Neural progenitor cell (in vitro differentiated cells): ENCODE measurements at regions not wholly inside any gene's neighbourhood (a gene's known extent, or its start where the extent isn't known, plus 50 kb on each side); places are given as distances from the start of the nearest gene placed in this dataset.

Experiments
- DNase-seq: peaks from one replicate; pipeline ENCODE4 v3.0.0-alpha.2; 2016; ENCODE audit warnings: low spot score
- H2AFZ ChIP-seq: fragments of 200-600 bp; sonication (generic); replicated peaks from 2 replicates; pipeline ENCODE4 v1.6.1; 2016; ENCODE audit warnings: antibody characterized with exemption
- H3F3A ChIP-seq: fragments of 200-600 bp; sonication (generic); 2 replicates; pipeline ENCODE4 v1.6.1; 2016; ENCODE audit warnings: antibody characterized with exemption, low read depth
- H3K27ac ChIP-seq: fragments of 200-600 bp; sonication (generic); 2 replicates; pipeline ENCODE4 v1.5.1; 2016; ENCODE audit warnings: mild to moderate bottlenecking
- H3K27me3 ChIP-seq: fragments of 200-600 bp; sonication (generic); 2 replicates; pipeline ENCODE4 v1.6.1; 2016; ENCODE audit warnings: mild to moderate bottlenecking, moderate library complexity
- H3K36me3 ChIP-seq: fragments of 200-600 bp; sonication (generic); 2 replicates; pipeline ENCODE4 v1.5.1; 2016
- H3K4me1 ChIP-seq: fragments of 200-600 bp; sonication (generic); 2 replicates; pipeline ENCODE4 v1.6.1; 2016; ENCODE audit warnings: mixed run types
- H3K4me2 ChIP-seq: fragments of 200-600 bp; sonication (generic); 2 replicates; pipeline ENCODE4 v1.6.1; 2016
- H3K4me3 ChIP-seq: fragments of 200-600 bp; sonication (generic); 2 replicates; pipeline ENCODE4 v1.5.1; 2016
- H3K79me2 ChIP-seq: fragments of 200-600 bp; sonication (generic); 2 replicates; pipeline ENCODE4 v1.6.1; 2016; ENCODE audit warnings: low read depth
- H3K9ac ChIP-seq: fragments of 200-600 bp; sonication (generic); 2 replicates; pipeline ENCODE4 v1.6.1; 2016
- H3K9me3 ChIP-seq: fragments of 200-600 bp; sonication (generic); 2 replicates; pipeline ENCODE4 v1.5.1; 2016; ENCODE audit warnings: low read depth
- H4K20me1 ChIP-seq: fragments of 200-600 bp; sonication (generic); 2 replicates; pipeline ENCODE4 v1.6.1; 2016; ENCODE audit warnings: low read depth
- H3K27ac Mint-ChIP-seq: 3 replicates; pipeline ENCODE4 v1.8.0; 2021; ENCODE audit warnings: mixed read lengths
- H3K27me3 Mint-ChIP-seq: 2 replicates; pipeline ENCODE4 v1.8.0; 2022; ENCODE audit warnings: low read depth, mild to moderate bottlenecking, inconsistent platforms, moderate library complexity, mixed read lengths; ENCODE audit not compliant: insufficient read depth
- H3K36me3 Mint-ChIP-seq: 3 replicates; pipeline ENCODE4 v1.8.0; 2021; ENCODE audit warnings: mixed read lengths
- H3K4me1 Mint-ChIP-seq: 3 replicates; pipeline ENCODE4 v1.8.0; 2021; ENCODE audit warnings: mixed read lengths
- H3K4me3 Mint-ChIP-seq: 3 replicates; pipeline ENCODE4 v1.8.0; 2021; ENCODE audit warnings: mild to moderate bottlenecking, moderate library complexity, mixed read lengths
- H3K9me3 Mint-ChIP-seq: 3 replicates; pipeline ENCODE4 v1.8.0; 2020; ENCODE audit warnings: mixed read lengths
- EZH2 ChIP-seq: fragments of 200-600 bp; sonication (generic); IDR thresholded peaks from 2 replicates; pipeline ENCODE4 v1.6.1; 2017; ENCODE audit warnings: antibody characterized with exemption, mild to moderate bottlenecking, moderate library complexity
- EZH2phosphoT487 ChIP-seq: fragments of 200-600 bp; sonication (generic); IDR thresholded peaks from 2 replicates; pipeline ENCODE4 v1.6.1; 2017; ENCODE audit warnings: antibody characterized with exemption
- TF ChIP-seq, protein P1 (sequence below): fragments of 200-600 bp; sonication (generic); IDR thresholded peaks from 2 replicates; pipeline ENCODE4 v1.5.1; 2017; ENCODE audit warnings: antibody characterized with exemption, mild to moderate bottlenecking

DNA sequence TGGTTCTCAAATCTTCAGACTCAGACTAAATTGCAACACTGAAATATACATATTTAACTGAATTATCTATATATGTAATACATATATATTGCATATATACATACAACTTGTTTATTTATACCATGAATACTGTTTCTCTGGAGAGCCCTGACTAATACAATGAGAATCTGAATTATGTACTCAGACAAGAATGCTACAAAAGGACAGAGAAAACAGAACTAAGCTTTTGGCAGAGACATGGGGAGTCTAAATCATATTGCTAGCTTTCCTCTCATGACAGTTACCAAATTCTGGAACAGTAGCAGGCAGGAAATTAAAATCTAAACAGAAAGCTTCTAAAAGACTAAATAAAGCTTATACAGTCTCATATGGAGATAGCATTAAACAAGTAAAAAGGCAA is 142.4 kb upstream of the KCNMB2 start:
- no peak for DNase-seq
- H3K79me2 ChIP-seq = no peaks in the 10 kb centered on the region
- H3K27ac ChIP-seq = no peak overlapping the region
- H2AFZ ChIP-seq = no peak overlapping the region
- no peak overlapping the region for H3K27ac Mint-ChIP-seq
- H3K36me3 ChIP-seq = no peaks in the 10 kb centered on the region
- H3K36me3 Mint-ChIP-seq = no peaks in the 10 kb centered on the region
- H3K4me3 Mint-ChIP-seq = no peak overlapping the region
- H3K4me1 Mint-ChIP-seq = no peaks in the 10 kb centered on the region
- no peaks in the 10 kb centered on the region for H3K9me3 Mint-ChIP-seq
- H3K27me3 Mint-ChIP-seq = no peaks in the 10 kb centered on the region
- H4K20me1 ChIP-seq = no peaks in the 10 kb centered on the region
- H3K4me2 ChIP-seq = no peak overlapping the region
- no peaks in the 10 kb centered on the region for H3K9me3 ChIP-seq
- no peak overlapping the region for H3K9ac ChIP-seq
- no peaks in the 10 kb centered on the region for H3K4me1 ChIP-seq
- no peak for TF ChIP-seq EZH2phosphoT487
- TF ChIP-seq, protein P1, sequence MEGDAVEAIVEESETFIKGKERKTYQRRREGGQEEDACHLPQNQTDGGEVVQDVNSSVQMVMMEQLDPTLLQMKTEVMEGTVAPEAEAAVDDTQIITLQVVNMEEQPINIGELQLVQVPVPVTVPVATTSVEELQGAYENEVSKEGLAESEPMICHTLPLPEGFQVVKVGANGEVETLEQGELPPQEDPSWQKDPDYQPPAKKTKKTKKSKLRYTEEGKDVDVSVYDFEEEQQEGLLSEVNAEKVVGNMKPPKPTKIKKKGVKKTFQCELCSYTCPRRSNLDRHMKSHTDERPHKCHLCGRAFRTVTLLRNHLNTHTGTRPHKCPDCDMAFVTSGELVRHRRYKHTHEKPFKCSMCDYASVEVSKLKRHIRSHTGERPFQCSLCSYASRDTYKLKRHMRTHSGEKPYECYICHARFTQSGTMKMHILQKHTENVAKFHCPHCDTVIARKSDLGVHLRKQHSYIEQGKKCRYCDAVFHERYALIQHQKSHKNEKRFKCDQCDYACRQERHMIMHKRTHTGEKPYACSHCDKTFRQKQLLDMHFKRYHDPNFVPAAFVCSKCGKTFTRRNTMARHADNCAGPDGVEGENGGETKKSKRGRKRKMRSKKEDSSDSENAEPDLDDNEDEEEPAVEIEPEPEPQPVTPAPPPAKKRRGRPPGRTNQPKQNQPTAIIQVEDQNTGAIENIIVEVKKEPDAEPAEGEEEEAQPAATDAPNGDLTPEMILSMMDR = no peak
- no peak for TF ChIP-seq EZH2
- H3K27me3 ChIP-seq = no peaks in the 10 kb centered on the region
- H3F3A ChIP-seq = no peaks in the 10 kb centered on the region
- no peak overlapping the region for H3K4me3 ChIP-seq

DNA sequence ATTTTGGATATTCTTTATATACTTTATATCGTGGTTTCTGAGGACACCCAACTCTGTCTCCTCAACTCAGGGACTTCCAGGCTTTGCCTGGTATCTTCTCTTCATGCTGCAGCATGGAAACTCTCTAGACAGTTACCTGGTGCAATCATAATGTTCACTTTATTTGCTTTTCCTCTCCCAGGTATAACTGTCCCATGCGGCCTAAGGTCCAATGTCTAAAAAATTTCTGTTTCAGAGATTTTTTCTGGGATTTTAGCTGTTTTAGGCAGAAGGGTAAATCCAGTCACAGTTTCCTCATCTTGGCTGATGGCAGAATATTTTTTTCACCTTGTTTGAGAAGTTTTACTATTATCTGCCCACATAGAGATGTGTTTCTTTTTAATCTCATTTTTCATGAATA is 139.9 kb upstream of the KCNMB2 start:
- H3K4me2 ChIP-seq = no peak overlapping the region
- Mint-ChIP-seq H3K4me3 (no peak overlapping the region), H3K4me1 (no peaks in the 10 kb centered on the region), H3K36me3 (no peaks in the 10 kb centered on the region), H3K27me3 (no peaks in the 10 kb centered on the region), H3K9me3 (no peaks in the 10 kb centered on the region), H3K27ac (no peak overlapping the region)
- no peaks in the 10 kb centered on the region for H4K20me1 ChIP-seq
- H3K4me1 ChIP-seq = no peaks in the 10 kb centered on the region
- no peaks in the 10 kb centered on the region for H3K79me2 ChIP-seq
- DNase-seq = no peak
- no peak overlapping the region for H3K4me3 ChIP-seq
- no peaks in the 10 kb centered on the region for H3K27me3 ChIP-seq
- H3K27ac ChIP-seq = no peak overlapping the region
- TF ChIP-seq EZH2phosphoT487 = no peak
- TF ChIP-seq EZH2 = no peak
- TF ChIP-seq, protein P1 = no peak
- no peaks in the 10 kb centered on the region for H3F3A ChIP-seq
- no peaks in the 10 kb centered on the region for H3K36me3 ChIP-seq
- no peak overlapping the region for H2AFZ ChIP-seq
- no peak overlapping the region for H3K9ac ChIP-seq
- H3K9me3 ChIP-seq = no peaks in the 10 kb centered on the region

DNA sequence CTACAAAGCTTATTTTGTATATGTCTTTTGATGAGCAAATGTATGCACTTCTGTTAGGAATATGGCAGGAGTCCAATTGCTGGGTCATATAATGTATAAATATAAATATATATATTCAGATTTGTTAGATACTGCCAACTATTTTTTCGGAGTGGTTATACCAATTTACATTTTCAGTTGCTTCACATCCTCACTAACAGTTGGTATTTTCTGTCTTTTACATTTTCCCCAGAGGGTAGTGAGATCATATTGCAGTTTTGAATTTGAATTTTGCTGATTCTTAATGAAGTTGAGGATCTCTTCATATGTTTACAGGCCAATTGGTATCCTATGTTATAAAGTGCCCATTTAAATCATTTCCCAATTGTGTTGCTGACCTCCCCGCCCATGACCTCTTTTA is 139.0 kb upstream of the KCNMB2 start:
- Histone ChIP-seq H3F3A (no peaks in the 10 kb centered on the region), H3K36me3 (no peaks in the 10 kb centered on the region), H3K4me2 (no peak overlapping the region), H3K4me3 (no peak overlapping the region), H3K4me1 (no peaks in the 10 kb centered on the region), H3K9ac (no peak overlapping the region), H4K20me1 (no peaks in the 10 kb centered on the region), H3K9me3 (no peaks in the 10 kb centered on the region), H2AFZ (no peak overlapping the region), H3K27ac (no peak overlapping the region), H3K27me3 (no peaks in the 10 kb centered on the region), H3K79me2 (no peaks in the 10 kb centered on the region)
- no peaks in the 10 kb centered on the region for H3K27me3 Mint-ChIP-seq
- H3K4me3 Mint-ChIP-seq = no peak overlapping the region
- no peaks in the 10 kb centered on the region for H3K36me3 Mint-ChIP-seq
- H3K4me1 Mint-ChIP-seq = no peaks in the 10 kb centered on the region
- TF ChIP-seq EZH2 (no peak), EZH2phosphoT487 (no peak)
- TF ChIP-seq, protein P1 = no peak
- DNase-seq = no peak
- no peaks in the 10 kb centered on the region for H3K9me3 Mint-ChIP-seq
- H3K27ac Mint-ChIP-seq = no peak overlapping the region

DNA sequence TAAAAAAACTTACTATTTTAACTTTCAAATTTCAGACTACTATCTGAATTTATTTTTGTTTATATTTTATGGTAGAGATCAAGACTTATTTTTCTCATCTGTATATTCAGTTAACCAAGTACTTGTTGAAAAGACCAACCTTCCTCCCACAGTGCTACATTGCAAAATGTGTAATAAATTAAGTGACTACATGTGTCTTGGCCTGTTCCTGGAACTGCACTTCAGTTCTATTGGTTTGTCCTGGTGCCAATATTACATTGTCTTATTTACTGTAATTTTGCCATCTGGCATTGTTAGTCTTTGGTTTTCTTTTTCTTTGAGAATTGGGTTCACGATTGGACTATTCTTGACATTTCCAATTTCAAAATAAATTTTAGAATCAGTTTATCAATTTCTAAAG is 138.4 kb upstream of the KCNMB2 start:
- Mint-ChIP-seq H3K27me3 (no peaks in the 10 kb centered on the region), H3K4me1 (no peaks in the 10 kb centered on the region), H3K4me3 (no peak overlapping the region), H3K9me3 (no peaks in the 10 kb centered on the region), H3K27ac (no peak overlapping the region), H3K36me3 (no peaks in the 10 kb centered on the region)
- no peaks in the 10 kb centered on the region for H3K27me3 ChIP-seq
- no peak overlapping the region for H2AFZ ChIP-seq
- no peak overlapping the region for H3K4me2 ChIP-seq
- H3K36me3 ChIP-seq = no peaks in the 10 kb centered on the region
- no peaks in the 10 kb centered on the region for H3K9me3 ChIP-seq
- no peaks in the 10 kb centered on the region for H3F3A ChIP-seq
- H3K27ac ChIP-seq = no peak overlapping the region
- TF ChIP-seq EZH2phosphoT487 = no peak
- TF ChIP-seq, protein P1 = no peak
- no peak for TF ChIP-seq EZH2
- no peaks in the 10 kb centered on the region for H3K4me1 ChIP-seq
- H4K20me1 ChIP-seq = no peaks in the 10 kb centered on the region
- no peak for DNase-seq
- H3K4me3 ChIP-seq = no peak overlapping the region
- no peaks in the 10 kb centered on the region for H3K79me2 ChIP-seq
- no peak overlapping the region for H3K9ac ChIP-seq
